Activated B cell treated with CpG ODN at 0.5 μM for 24 hours (primary cell): ENCODE measurements at regions not wholly inside any gene's neighbourhood (a gene's known extent, or its start where the extent isn't known, plus 50 kb on each side); places are given as distances from the start of the nearest gene placed in this dataset.

Experiments
- ATAC-seq: fragments of 200-7000 bp; cut with Tn5 transposase; one replicate; pipeline ENCODE4 v1.10.0; 2021; ENCODE audit warnings: low read depth, mild to moderate bottlenecking, moderate library complexity
- CTCF ChIA-PET: fragments of 350-600 bp; sonication (Branson Sonifier 250); formaldehyde crosslinking; loops from one replicate; lab custom pipeline; 2021; ENCODE audit warnings: antibody characterized with exemption; lab: Charles Lee
- POLR2A ChIA-PET: fragments of 350-600 bp; sonication (Branson Sonifier 250); formaldehyde crosslinking; loops from one replicate; lab custom pipeline; 2021; ENCODE audit warnings: antibody characterized with exemption; lab: Charles Lee
- DNase-seq: peaks from one replicate; pipeline ENCODE4 v3.0.0; 2022
- H3K27ac Mint-ChIP-seq: one replicate; pipeline ENCODE4 v1.8.0; 2020; ENCODE audit warnings: mixed read lengths
- H3K27me3 Mint-ChIP-seq: one replicate; pipeline ENCODE4 v1.8.0; 2021; ENCODE audit warnings: mixed read lengths
- H3K36me3 Mint-ChIP-seq: one replicate; pipeline ENCODE4 v1.8.0; 2021; ENCODE audit warnings: low read depth, mixed read lengths
- H3K4me1 Mint-ChIP-seq: one replicate; pipeline ENCODE4 v1.8.0; 2021; ENCODE audit warnings: mixed read lengths
- H3K4me3 Mint-ChIP-seq: one replicate; pipeline ENCODE4 v1.8.0; 2020; ENCODE audit warnings: mild to moderate bottlenecking, mixed read lengths
- H3K9me3 Mint-ChIP-seq: one replicate; pipeline ENCODE4 v1.8.0; 2020; ENCODE audit warnings: mixed read lengths
- CTCF ChIP-seq: fragments of 200-600 bp; IDR thresholded peaks from one replicate; pipeline ENCODE4 v1.8.0; 2022; ENCODE audit warnings: antibody characterized with exemption, mild to moderate bottlenecking
- intact Hi-C: fragments of 100-400 bp; cut with micrococcal nuclease; formaldehyde crosslinking; loops from one replicate; pipeline ENCODE4 v1.15.1; 2024

- DNase-seq (no peak), ATAC-seq (no peak)
- no peak overlapping the region for H3K27ac Mint-ChIP-seq
- no peaks in the 10 kb centered on the region for H3K36me3 Mint-ChIP-seq
- no peaks in the 10 kb centered on the region for H3K9me3 Mint-ChIP-seq
- POLR2A ChIA-PET: no interaction called here
- H3K27me3 Mint-ChIP-seq: no peaks in the 10 kb centered on the region
- H3K4me3 Mint-ChIP-seq: no peak overlapping the region
- no peak for TF ChIP-seq CTCF
- intact Hi-C loops: no loop called here
- H3K4me1 Mint-ChIP-seq: no peaks in the 10 kb centered on the region
- CTCF ChIA-PET: no interaction called here
Observed at GRCh38 chr2:184201246-184201645, 397.1 kb upstream of the ZNF804A start.

- ATAC-seq (no peak), DNase-seq (no peak)
- no peak overlapping the region for H3K27ac Mint-ChIP-seq
- H3K9me3 Mint-ChIP-seq: no peaks in the 10 kb centered on the region
- H3K27me3 Mint-ChIP-seq: no peaks in the 10 kb centered on the region
- TF ChIP-seq CTCF: no peak
- CTCF ChIA-PET: no interaction called here
- no peaks in the 10 kb centered on the region for H3K36me3 Mint-ChIP-seq
- no peak overlapping the region for H3K4me3 Mint-ChIP-seq
- intact Hi-C loops: no loop called here
- H3K4me1 Mint-ChIP-seq: no peaks in the 10 kb centered on the region
- POLR2A ChIA-PET: no interaction called here
Observed at GRCh38 chr2:184203661-184204060, 394.7 kb upstream of the ZNF804A start.

GRCh38 chr2:184205048-184205596 is 393.2 kb upstream of the ZNF804A start:
- DNase-seq: no peak
- intact Hi-C loops: no loop called here
- H3K9me3 Mint-ChIP-seq: no peaks in the 10 kb centered on the region
- H3K27ac Mint-ChIP-seq: no peak overlapping the region
- H3K4me3 Mint-ChIP-seq: no peak overlapping the region
- ChIA-PET POLR2A (no interaction called here), CTCF (no interaction called here)
- no peak for TF ChIP-seq CTCF
- H3K36me3 Mint-ChIP-seq: no peaks in the 10 kb centered on the region
- no peaks in the 10 kb centered on the region for H3K4me1 Mint-ChIP-seq
- no peak for ATAC-seq
- H3K27me3 Mint-ChIP-seq: no peaks in the 10 kb centered on the region

GRCh38 chr2:184206045-184206444 is 392.3 kb upstream of the ZNF804A start:
- Mint-ChIP-seq H3K4me1 (no peaks in the 10 kb centered on the region), H3K9me3 (no peaks in the 10 kb centered on the region), H3K27me3 (no peaks in the 10 kb centered on the region), H3K4me3 (no peak overlapping the region), H3K36me3 (no peaks in the 10 kb centered on the region), H3K27ac (no peak overlapping the region)
- DNase-seq (no peak), ATAC-seq (no peak)
- intact Hi-C loops: no loop called here
- CTCF ChIA-PET: no interaction called here
- TF ChIP-seq CTCF: no peak
- POLR2A ChIA-PET: no interaction called here

GRCh38 chr2:184210329-184210728 is 388.0 kb upstream of the ZNF804A start:
- ChIA-PET CTCF (no interaction called here), POLR2A (no interaction called here)
- DNase-seq: no peak
- Mint-ChIP-seq H3K4me1 (no peaks in the 10 kb centered on the region), H3K9me3 (peaks cover 2% of the 10 kb centered on the region), H3K36me3 (no peaks in the 10 kb centered on the region), H3K27ac (no peak overlapping the region), H3K4me3 (no peak overlapping the region), H3K27me3 (no peaks in the 10 kb centered on the region)
- intact Hi-C loops: no loop called here
- no peak for ATAC-seq
- no peak for TF ChIP-seq CTCF
